ENCODE measurements at regions not wholly inside any gene's neighbourhood (a gene's known extent, or its start where the extent isn't known, plus 50 kb on each side); places are given as distances from the start of the nearest gene placed in this dataset.

DNA sequence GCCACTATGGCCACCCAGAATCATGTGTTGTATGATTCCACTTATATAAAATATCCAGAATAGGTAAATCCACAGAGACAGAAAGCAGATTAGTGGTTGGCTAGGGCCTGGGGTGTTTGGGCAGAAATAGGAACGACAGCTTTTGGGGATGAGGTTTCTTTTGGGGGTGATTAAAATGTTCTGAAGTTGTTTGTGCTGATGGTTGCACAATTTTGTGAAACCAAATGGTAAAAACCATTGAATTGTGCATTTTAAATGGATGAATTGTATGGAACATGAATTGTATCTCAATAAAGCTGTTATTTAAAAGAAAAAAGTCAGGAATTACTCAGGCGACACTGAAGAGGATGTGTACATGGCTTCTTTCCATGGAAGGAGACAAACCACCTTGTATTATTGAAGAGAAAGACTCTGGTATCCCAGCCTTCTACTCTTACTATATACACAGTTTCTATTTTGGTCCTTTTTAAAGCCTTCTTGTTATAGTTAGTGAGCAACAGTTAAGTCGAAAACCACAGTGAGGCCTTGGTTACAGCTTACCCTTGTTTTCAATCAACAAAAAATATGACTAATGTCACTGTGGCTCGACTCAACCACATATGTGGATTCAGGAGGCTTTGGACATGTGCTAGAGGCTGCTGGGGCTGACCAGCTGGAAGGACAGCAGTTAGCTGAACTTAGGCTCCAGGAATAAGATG is 57.1 kb upstream of the KMT2E start:
- Mint-ChIP-seq H3K27ac (no peak overlapping the region), H3K4me1 (no peaks in the 10 kb centered on the region), H3K27me3 (ENCODE audit: insufficient read depth, low read depth, poor library complexity) (no peaks in the 10 kb centered on the region), H3K9me3 (no peaks in the 10 kb centered on the region; the same call in 2 of the 3 replicates), H3K4me3 (no peak overlapping the region), H3K36me3 (ENCODE audit: low read depth) (no peaks in the 10 kb centered on the region)
- Histone ChIP-seq H3K27ac (ENCODE audit: low read depth) (no peak overlapping the region), H2AFZ (no peak overlapping the region), H3K4me2 (no peak overlapping the region), H4K20me1 (replicated peaks; ENCODE audit: insufficient read depth) (no peaks in the 10 kb centered on the region), H3F3A (replicated peaks; ENCODE audit: low read depth) (no peaks in the 10 kb centered on the region), H3K9me2 (ENCODE audit: insufficient read depth) (no peaks in the 10 kb centered on the region), H3K27me3 (ENCODE audit: insufficient read depth) (no peaks in the 10 kb centered on the region), H3K4me1 (ENCODE audit: insufficient read depth) (no peaks in the 10 kb centered on the region), H3K79me2 (replicated peaks; ENCODE audit: insufficient read depth) (no peaks in the 10 kb centered on the region), H3K4me3 (no peak overlapping the region), H3K36me3 (ENCODE audit: insufficient read depth) (no peaks in the 10 kb centered on the region)
- no peak for TF ChIP-seq CREB1 (CRISPR knock-in tag; IDR thresholded peaks at IDR 0.05; ENCODE audit: low read depth)
- TF ChIP-seq ZNF331 (CRISPR knock-in tag; IDR thresholded peaks at IDR 0.05; ENCODE audit: low read depth): no peak
- TF ChIP-seq JUNB (IDR thresholded peaks at IDR 0.05; ENCODE audit: unreplicated experiment): no peak
- TF ChIP-seq NANOG (IDR thresholded peaks at IDR 0.05; ENCODE audit: borderline replicate concordance): no peak
- TF ChIP-seq, protein P1, sequence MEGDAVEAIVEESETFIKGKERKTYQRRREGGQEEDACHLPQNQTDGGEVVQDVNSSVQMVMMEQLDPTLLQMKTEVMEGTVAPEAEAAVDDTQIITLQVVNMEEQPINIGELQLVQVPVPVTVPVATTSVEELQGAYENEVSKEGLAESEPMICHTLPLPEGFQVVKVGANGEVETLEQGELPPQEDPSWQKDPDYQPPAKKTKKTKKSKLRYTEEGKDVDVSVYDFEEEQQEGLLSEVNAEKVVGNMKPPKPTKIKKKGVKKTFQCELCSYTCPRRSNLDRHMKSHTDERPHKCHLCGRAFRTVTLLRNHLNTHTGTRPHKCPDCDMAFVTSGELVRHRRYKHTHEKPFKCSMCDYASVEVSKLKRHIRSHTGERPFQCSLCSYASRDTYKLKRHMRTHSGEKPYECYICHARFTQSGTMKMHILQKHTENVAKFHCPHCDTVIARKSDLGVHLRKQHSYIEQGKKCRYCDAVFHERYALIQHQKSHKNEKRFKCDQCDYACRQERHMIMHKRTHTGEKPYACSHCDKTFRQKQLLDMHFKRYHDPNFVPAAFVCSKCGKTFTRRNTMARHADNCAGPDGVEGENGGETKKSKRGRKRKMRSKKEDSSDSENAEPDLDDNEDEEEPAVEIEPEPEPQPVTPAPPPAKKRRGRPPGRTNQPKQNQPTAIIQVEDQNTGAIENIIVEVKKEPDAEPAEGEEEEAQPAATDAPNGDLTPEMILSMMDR (conservative IDR thresholded peaks at IDR 0.05; ENCODE audit: low read depth in 2 of 2): no peak
- TF ChIP-seq POLR2AphosphoS5 (IDR thresholded peaks at IDR 0.05; ENCODE audit: low read depth): no peak
- TF ChIP-seq, protein P2, sequence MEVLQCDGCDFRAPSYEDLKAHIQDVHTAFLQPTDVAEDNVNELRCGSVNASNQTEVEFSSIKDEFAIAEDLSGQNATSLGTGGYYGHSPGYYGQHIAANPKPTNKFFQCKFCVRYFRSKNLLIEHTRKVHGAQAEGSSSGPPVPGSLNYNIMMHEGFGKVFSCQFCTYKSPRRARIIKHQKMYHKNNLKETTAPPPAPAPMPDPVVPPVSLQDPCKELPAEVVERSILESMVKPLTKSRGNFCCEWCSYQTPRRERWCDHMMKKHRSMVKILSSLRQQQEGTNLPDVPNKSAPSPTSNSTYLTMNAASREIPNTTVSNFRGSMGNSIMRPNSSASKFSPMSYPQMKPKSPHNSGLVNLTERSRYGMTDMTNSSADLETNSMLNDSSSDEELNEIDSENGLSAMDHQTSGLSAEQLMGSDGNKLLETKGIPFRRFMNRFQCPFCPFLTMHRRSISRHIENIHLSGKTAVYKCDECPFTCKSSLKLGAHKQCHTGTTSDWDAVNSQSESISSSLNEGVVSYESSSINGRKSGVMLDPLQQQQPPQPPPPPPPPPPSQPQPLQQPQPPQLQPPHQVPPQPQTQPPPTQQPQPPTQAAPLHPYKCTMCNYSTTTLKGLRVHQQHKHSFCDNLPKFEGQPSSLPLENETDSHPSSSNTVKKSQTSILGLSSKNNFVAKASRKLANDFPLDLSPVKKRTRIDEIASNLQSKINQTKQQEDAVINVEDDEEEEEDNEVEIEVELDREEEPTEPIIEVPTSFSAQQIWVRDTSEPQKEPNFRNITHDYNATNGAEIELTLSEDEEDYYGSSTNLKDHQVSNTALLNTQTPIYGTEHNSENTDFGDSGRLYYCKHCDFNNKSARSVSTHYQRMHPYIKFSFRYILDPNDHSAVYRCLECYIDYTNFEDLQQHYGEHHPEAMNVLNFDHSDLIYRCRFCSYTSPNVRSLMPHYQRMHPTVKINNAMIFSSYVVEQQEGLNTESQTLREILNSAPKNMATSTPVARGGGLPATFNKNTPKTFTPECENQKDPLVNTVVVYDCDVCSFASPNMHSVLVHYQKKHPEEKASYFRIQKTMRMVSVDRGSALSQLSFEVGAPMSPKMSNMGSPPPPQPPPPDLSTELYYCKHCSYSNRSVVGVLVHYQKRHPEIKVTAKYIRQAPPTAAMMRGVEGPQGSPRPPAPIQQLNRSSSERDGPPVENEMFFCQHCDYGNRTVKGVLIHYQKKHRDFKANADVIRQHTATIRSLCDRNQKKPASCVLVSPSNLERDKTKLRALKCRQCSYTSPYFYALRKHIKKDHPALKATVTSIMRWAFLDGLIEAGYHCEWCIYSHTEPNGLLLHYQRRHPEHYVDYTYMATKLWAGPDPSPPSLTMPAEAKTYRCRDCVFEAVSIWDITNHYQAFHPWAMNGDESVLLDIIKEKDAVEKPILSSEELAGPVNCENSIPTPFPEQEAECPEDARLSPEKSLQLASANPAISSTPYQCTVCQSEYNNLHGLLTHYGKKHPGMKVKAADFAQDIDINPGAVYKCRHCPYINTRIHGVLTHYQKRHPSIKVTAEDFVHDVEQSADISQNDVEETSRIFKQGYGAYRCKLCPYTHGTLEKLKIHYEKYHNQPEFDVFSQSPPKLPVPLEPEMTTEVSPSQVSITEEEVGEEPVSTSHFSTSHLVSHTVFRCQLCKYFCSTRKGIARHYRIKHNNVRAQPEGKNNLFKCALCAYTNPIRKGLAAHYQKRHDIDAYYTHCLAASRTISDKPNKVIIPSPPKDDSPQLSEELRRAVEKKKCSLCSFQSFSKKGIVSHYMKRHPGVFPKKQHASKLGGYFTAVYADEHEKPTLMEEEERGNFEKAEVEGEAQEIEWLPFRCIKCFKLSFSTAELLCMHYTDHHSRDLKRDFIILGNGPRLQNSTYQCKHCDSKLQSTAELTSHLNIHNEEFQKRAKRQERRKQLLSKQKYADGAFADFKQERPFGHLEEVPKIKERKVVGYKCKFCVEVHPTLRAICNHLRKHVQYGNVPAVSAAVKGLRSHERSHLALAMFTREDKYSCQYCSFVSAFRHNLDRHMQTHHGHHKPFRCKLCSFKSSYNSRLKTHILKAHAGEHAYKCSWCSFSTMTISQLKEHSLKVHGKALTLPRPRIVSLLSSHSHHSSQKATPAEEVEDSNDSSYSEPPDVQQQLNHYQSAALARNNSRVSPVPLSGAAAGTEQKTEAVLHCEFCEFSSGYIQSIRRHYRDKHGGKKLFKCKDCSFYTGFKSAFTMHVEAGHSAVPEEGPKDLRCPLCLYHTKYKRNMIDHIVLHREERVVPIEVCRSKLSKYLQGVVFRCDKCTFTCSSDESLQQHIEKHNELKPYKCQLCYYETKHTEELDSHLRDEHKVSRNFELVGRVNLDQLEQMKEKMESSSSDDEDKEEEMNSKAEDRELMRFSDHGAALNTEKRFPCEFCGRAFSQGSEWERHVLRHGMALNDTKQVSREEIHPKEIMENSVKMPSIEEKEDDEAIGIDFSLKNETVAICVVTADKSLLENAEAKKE (CRISPR knock-in tag; IDR thresholded peaks at IDR 0.05): no peak
- no peak for TF ChIP-seq ZNF114 (CRISPR knock-in tag; IDR thresholded peaks at IDR 0.05)
- TF ChIP-seq EZH2phosphoT487 (IDR thresholded peaks at IDR 0.05; ENCODE audit: unreplicated experiment): no peak
- no peak for TF ChIP-seq EZH2 (IDR thresholded peaks at IDR 0.05; ENCODE audit: low read depth, unreplicated experiment)
- TF ChIP-seq, protein P3, sequence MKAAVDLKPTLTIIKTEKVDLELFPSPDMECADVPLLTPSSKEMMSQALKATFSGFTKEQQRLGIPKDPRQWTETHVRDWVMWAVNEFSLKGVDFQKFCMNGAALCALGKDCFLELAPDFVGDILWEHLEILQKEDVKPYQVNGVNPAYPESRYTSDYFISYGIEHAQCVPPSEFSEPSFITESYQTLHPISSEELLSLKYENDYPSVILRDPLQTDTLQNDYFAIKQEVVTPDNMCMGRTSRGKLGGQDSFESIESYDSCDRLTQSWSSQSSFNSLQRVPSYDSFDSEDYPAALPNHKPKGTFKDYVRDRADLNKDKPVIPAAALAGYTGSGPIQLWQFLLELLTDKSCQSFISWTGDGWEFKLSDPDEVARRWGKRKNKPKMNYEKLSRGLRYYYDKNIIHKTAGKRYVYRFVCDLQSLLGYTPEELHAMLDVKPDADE (IDR thresholded peaks at IDR 0.05): no peak
- no peak for TF ChIP-seq STAT1 (IDR thresholded peaks at IDR 0.05; ENCODE audit: unreplicated experiment)
- TF ChIP-seq, protein P4, sequence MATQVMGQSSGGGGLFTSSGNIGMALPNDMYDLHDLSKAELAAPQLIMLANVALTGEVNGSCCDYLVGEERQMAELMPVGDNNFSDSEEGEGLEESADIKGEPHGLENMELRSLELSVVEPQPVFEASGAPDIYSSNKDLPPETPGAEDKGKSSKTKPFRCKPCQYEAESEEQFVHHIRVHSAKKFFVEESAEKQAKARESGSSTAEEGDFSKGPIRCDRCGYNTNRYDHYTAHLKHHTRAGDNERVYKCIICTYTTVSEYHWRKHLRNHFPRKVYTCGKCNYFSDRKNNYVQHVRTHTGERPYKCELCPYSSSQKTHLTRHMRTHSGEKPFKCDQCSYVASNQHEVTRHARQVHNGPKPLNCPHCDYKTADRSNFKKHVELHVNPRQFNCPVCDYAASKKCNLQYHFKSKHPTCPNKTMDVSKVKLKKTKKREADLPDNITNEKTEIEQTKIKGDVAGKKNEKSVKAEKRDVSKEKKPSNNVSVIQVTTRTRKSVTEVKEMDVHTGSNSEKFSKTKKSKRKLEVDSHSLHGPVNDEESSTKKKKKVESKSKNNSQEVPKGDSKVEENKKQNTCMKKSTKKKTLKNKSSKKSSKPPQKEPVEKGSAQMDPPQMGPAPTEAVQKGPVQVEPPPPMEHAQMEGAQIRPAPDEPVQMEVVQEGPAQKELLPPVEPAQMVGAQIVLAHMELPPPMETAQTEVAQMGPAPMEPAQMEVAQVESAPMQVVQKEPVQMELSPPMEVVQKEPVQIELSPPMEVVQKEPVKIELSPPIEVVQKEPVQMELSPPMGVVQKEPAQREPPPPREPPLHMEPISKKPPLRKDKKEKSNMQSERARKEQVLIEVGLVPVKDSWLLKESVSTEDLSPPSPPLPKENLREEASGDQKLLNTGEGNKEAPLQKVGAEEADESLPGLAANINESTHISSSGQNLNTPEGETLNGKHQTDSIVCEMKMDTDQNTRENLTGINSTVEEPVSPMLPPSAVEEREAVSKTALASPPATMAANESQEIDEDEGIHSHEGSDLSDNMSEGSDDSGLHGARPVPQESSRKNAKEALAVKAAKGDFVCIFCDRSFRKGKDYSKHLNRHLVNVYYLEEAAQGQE (IDR thresholded peaks at IDR 0.05; ENCODE audit: unreplicated experiment): no peak
- ATAC-seq: no peak
- DNase-seq (ENCODE audit: low spot score): no peak
